ENCODE measurements at regions not wholly inside any gene's neighbourhood (a gene's known extent, or its start where the extent isn't known, plus 50 kb on each side); places are given as distances from the start of the nearest gene placed in this dataset.
"Not testable (repeated sequence)": the region's sequence is repeated elsewhere in the genome, so short reads cannot be mapped to it uniquely, and the experiment has no call there.

DNA sequence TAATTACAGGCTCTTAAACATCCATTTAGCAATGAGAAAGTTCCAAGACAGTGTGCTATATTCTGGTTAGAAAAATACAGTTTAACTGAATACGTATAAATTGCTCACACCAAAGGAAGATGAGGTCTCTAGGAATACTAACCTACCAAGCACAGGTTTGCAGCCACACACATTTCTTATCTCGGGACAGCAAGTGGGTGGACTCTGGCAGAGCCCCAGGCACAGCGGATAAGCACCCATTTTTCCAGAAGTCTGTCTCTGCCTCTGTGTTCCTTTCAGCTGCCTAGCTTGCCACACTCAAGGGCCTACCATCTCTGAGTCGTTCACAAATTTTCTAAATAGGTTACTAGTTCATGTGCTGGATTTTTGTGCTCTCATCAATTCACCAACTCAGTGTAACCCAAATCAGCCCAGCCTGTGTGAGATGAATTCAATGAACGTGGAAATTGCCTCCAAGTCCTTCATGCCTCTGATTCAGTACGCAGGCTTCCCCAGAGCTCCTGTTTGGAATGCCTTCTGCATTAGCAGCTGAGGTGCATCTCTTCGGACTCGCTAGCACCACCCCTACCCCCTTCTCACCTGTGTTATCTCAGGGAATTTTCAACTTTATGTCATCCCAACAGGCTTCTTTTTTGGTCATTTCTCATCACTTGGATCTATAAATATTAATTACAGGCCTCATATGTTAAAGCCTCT lies 581.0 kb upstream of the CDH11 start:
- no peak for DNase-seq

DNA sequence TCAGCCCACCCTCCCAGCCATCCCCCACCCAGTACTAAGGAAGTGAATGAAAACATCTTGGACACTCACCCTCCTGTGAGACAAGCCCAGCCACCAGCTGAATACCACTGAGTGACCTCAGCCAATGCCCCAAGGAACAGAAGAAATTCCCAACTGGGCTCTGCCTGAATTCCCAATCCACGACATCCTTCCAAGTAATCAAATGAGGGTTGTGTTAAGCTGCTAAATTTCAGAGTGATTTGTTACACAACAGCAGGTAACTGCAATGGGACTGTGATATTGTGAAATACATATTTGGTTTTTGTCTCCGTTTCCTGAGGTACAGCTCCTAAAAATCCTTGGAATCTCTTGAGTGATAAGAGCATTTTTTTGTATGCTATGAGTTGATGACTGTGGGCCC lies 578.7 kb upstream of the CDH11 start:
- no peak for DNase-seq

DNA sequence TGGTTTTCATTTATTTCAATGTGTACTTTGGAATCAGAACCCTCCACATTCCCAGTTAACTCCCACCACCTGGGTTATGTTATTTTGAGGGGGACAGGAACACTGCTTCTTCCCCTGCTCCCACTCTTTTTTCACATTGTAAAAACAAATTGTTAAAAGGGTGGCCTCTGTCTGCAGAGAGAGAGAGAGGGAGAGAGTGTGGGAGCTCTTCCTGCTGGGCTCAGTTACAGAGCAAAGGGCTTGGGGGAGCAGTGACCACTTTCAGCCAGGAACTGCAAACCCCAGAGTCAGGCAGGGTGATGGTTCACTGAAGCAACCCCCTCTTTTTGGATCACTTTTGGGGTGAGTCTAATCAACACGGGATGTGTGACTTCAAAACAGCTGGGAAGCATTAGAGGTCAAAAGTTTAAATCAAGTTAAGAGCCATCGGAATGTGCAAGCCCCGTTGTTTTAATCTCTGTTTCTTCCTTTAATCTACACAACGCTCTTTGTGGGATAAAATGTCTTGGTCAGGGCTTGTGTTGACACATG lies 577.0 kb upstream of the CDH11 start:
- no peak for DNase-seq

DNA sequence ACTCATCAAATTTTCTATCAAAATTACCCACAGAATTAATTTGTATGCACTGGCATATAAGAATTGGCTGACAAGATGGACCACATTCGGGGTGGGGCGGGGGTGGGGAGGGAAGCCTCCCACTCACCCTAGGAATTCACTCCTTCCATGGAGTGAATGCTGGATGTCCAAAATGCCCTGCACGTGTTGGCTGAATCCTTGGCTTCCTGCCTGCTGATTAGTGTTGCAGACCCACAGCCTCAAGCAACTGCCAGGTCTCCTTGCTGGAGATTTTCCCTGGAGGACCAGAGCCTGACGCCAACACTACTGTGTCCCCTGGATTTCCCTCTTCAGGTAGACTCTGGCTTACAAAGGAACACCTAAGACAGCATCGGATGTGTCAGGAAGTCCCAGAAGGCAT lies 575.7 kb upstream of the CDH11 start:
- no peak for DNase-seq

DNA sequence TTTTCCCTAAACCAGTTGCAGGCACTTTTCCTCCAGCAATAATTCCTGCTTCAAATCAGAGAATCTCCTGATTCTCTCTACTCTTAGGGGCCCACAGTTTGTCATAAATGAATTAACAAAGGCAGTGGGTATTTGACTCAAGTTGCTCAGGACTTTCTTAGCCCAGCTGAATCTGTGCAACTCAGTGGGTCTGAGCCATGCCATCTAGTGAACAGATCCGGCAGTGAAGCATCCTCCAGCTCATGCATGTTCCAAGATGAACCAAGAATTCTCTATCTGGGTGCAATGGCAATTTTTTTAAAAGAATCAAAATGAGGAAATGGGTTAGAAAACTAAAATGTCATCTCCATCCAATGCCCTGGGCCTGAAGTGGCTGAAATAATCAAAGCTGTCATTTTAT lies 575.2 kb upstream of the CDH11 start:
- no peak for DNase-seq

DNA sequence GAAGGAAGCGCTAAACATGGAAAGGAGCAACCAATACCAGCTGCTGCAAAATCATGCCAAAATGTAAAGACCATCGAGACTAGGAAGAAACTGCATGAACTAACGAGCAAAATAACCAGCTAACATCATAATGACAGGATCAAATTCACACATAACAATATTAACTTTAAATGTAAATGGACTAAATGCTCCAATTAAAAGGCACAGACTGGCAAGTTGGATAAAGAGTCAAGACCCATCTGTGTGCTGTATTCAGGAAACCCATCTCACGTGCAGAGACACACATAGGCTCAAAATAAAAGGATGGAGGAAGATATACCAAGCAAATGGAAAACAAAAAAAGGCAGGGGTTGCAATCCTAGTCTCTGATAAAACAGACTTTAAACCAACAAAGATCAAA lies 570.0 kb upstream of the CDH11 start:
- DNase-seq, result not testable (repeated sequence)

DNA sequence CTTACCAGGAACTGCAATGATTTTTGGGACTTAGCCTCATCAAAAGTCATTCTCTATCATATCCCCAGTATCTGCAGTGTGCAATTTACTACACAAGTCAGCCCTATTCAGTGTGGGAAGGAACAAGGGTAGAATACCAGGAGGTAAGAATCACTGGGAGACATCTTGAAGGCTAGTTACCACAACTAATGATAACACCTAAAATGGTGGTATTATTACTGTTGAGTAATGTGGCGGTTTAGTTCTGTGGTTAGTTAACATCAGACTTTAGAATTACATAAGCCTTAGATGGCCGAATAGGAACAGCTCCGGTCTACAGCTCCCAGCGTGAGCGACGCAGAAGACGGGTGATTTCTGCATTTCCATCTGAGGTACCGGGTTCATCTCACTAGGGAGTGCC lies 567.9 kb upstream of the CDH11 start:
- DNase-seq, result no peak

DNA sequence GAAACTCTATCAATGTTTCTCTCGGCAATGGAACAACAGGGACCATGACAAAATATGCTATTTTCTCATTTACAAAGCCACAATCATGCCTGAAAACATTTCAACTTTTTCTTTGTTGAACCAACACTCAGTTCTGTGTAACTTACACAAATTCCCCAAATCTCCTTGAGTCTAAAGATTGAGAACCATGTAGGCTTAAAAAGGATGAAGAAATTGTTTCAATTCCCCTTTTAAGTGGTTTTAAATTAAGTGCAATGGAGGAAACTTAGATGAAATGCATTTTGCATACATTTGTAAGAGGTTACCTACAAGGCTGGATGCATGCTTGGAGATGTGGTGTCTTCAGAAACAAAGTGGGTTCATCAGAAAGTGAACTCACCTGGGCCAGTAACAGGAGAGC lies 566.4 kb upstream of the CDH11 start:
- no peak for DNase-seq

DNA sequence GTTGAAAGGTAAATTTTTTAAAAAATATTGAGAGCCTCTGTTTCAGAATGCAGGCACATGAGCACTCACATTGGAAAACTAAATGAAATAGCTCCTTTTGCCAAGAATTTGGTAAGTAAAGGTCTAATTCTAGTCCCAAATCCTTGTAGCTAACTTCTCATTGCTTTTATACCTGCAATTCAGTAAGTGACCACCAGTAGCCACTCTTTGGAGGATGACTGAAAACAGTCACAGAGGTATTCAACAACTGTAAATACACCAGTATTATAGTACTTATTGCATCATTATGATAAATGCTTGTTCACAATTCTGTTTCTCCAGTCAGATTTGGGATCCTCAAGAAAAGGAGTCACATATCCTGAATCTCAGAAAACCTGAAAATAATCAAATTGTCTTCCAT lies 562.4 kb upstream of the CDH11 start:
- no peak for DNase-seq

DNA sequence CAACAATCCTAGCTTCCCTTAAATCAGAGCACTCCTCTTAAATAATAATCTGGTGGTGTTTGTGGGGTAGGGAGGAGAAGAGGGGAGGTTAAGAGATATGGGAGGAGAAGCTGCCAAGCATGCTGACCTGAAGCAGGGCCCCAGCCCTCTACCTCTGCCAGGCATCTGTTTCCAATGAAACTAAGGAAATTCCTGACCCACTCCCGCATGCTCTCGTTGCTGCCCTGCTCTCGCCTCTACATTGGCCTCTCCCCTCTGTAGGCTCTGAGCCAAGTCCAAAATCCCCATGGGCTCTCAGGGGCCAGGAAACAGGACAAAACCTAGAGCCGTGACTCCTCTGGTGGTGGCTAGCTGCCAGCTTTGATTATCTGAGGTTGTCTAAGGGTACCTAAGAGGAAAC lies 559.5 kb upstream of the CDH11 start:
- DNase-seq, result no peak

DNA sequence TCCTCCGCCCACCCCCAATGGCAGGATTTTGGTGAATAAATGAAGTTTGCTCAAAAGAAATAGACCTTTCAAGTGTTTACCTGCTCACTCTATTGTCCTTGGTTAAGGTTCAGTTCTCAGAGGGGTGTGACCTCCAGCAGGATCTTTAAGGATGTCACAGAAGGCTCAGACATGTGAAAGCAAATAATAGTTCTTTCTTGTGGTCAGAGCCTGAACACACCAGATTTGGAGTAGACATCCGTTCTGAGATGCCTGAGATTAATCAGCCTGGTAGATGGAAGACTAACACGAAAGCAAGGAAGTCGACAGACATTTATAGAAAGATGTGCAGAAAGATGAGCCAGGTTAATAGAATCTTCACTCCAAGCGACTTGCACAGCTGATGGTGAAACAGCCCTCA lies 557.9 kb upstream of the CDH11 start:
- no peak for DNase-seq

DNA sequence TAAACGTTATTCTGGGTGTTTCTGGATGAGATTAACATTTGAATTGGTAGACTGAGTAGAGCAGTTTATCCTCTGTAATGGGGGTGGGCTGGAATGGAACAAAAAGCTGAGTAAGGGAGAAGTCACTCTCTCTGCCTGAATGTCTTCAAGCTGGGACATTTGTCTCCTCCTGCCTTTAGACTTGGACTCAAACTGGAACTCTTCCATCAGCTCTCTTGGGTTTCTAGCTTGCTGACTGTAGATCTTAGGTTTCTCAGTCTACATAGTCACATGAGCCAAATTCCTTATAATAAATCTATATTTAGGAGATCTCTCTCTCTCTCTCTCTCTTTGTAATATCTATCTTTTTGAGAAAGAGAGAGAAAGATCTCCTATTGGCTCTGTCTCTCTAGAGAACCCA lies 553.3 kb upstream of the CDH11 start:
- no peak for DNase-seq

DNA sequence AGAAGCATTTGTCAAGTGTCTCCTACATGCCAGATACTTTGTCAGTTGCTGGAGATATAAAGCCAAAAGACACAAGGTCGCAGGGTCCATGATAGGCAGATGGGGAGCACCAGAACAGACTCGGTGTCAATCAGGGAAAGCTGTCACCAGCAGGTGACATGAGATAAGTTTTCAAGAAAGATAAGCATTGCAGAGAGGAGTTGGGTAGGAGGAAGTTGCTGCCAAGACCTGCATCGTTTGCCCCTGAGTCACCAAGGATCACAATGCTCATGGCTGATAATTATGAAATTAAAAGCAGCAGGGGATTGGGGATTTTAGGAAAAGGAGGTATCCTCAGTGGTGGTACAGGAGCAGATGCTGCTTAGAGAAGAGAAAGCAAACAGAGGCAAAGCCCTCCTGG lies 551.1 kb upstream of the CDH11 start:
- DNase-seq, result no peak

DNA sequence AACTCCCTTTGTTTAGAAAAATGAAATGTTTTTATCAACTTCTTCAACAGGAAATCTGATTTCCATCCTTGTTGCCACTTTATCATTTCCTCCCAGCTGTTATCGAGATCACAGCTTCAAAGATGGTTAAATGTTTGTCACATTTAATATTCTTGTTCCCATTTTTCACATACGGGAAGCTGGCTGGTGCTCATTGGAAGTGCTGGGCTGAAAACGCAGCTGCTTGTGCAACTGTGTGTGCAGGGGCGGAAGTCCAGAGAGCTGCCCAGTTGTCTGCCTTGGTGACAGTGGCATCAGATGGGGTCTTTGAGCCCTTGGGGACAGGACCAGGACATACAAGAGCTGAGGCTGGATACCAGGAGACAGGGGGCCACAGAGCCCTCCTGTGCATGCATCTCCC lies 549.2 kb upstream of the CDH11 start:
- no peak for DNase-seq

DNA sequence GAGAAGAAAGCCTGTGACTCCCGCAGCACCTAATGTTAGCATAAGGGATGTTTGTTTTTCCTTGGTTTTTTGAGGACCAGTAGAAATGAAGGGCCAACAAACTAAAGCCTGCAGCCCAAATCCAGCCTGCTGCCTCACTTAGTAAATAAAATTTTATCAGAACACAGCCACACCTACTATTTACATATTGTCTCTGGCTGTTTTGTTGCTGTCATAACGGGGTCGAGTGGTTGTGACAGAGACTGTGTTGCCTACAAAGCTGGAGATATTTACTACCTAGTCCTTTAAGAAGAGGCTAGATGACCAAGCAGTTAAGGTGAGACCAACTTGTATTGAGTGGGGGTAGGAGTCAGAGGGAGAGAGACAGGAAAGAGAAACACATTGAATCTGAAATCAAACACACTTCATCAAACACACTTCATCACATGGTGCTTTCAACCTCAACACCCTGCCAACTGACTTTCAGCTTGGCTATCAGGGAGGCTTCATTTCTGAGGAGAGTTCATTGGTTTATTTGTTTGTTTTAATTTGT lies 546.3 kb upstream of the CDH11 start:
- no peak for DNase-seq

DNA sequence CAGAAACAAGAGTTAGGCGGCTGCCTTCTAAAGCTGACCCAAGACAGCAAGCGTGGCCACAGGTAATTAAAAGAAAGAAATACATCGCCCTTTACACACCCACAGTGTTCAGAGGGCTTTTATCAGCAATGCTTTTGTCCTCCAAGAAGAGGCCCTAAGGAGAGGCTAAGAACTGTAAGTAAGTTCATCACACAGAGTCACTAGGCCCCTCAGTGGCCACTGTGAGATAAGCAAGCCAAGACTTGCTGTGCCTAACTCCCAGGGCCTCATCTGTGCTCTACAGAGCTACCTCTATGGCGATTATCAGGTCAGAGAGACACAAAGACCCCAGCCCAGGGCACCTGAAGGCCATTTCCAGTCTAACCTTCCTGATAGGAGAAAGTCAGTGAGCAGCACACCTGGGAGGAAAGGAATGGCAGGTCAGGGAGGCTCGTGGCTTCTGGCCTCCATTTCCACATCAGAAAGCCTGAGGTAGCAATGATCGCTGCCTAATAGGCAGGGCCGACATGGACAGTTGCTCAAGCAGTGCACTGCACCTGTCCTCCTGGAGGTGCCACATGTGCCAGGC lies 545.2 kb upstream of the CDH11 start:
- no peak for DNase-seq

DNA sequence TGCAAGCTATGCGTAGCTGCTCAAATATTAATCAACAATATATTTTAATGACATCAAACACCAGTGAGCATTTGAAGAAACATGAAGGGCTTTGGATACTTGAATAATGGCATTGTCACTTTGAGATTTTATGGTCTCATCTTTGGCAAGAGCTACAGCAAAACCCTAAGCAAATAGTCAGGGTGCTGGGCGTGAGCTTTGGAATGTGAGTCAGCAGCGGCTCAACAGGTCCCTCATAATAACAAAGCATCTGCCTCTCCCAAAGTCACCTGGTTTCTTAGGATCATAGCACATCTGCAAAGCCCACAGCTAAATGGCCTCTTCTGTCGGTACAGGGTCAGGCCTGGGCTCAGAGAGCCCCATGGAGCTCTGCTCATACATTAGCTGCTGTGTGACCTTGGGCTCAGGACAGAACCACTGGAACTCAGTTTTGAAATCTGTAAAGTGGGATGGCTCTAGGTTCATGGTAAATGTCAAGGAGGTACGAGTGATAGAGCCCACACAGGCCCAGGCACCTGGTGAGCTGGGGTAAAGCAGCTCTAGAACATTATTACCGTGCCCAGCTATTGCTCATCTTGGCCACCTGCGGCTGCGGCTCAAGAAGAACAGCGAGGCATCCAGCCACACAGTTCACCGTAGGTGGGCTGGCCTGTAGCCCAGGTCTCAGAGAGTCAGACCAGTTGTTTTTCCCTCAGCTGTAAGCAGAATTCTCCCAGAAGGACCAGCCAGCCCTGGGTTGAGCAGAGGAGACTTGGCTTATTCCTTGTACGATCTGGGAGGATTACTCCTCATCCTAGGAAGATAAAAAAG lies 544.5 kb upstream of the CDH11 start:
- no peak for DNase-seq

DNA sequence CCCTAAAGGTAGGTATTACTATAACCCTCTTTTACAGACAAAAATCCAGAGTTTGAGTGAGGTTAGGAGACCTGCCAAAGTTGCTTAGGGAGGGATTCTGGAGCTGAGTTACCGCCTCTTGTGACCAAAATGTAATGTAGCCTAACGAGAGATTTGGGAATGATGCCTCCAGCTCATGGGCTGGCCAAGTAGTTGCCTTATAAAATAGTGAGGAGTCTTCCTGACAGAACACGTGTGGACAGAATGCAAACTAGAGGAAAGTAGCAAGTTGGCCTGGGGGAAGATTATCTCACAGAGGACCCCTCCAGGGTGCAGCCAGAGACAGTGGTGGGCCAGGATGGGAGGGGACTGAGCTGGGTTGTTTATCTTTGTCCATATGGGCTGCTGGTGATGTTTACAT lies 543.7 kb upstream of the CDH11 start:
- no peak for DNase-seq

DNA sequence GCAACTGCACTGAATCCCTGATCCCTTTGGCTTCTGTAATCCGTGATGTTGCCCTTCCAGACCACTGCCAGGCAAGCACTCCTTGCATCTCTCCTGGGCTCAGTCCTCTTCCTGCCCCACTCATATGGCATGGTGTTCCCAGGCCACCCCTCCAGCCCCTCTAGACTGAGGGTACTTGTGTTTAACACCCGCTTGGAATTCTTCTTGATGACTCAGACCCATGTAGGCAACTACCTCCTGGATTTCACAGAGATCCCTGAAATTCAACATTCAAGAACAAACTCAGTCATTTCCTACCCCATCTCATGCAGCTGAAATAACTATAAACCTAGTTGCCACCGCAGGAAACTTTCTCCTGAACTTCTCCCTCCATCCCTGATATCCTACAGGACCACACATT lies 541.9 kb upstream of the CDH11 start:
- no peak for DNase-seq

DNA sequence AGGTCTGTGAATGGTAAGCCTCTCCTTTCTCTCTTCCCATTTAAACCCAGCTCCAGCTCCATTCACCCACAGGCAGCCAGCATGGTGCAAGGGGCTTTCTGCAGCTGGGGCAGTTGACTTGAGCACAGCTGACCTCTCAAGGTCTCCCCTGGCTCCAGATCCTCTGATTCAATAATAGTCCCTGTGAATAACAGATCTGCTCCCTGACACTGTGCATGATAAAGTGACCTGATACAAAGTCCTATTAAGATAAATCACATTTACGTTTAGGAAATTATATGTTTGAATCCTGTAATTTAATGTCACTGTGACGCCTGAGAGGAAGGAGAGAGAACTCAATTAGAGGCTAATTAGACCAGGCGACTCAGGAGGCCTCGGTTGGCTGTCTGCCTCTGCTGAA lies 540.4 kb upstream of the CDH11 start:
- no peak for DNase-seq

DNA sequence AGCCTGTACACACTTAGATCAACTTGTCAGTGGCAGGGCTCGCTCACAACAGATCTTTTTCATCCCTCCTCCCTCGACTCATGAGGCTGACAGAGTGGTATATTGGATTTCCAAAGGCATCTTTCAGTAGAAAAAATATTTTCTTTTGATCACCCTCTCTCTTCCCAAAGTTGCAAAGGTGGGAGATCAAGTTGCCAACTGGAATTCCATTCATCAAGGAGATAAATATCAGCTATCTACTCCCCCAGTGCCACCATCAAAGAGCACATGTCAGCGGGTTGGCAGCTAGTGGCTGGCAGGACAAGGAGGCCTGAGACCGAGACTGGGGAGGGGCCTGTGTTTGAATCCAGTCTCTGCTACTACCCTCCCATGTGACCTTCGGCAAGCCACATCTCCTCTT lies 539.7 kb upstream of the CDH11 start:
- no peak for DNase-seq

DNA sequence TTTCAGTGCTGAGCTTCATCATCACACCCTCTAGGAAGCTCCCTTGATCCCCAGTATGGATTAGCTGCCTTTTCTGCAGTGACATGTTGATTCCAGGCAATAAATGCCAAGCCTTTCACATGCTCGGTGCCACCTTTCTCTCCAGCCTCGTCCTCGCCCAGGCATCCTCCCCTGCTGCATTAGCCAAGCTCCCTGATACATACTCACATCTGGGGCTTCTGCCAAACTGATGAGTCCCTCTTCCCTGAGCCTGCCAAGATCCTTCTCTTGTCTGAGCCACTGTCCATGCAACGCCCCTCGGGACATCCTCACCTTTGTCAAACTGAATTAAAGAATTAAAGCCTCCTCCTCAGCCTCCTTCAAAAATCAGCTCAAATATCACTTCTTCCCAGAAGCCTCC lies 538.5 kb upstream of the CDH11 start:
- no peak for DNase-seq

DNA sequence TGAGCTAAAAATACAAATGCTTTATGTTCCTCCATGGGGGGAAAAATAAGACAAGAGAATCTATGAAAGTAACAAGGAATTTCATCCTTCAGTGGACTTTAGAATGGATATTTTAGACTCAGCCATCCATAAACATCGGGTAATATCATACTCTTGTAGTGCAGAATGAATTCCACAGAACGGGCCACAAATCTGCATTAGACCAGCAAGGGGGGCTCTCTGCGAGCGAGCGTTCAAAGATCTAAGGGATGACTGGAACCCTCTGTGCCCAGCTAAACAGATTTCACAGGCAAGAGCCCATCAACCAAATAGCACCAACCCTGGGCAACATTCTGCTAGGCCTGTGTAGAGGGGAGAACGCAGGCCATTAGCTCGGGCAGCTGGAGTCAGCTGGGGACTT lies 537.9 kb upstream of the CDH11 start:
- DNase-seq, result no peak

DNA sequence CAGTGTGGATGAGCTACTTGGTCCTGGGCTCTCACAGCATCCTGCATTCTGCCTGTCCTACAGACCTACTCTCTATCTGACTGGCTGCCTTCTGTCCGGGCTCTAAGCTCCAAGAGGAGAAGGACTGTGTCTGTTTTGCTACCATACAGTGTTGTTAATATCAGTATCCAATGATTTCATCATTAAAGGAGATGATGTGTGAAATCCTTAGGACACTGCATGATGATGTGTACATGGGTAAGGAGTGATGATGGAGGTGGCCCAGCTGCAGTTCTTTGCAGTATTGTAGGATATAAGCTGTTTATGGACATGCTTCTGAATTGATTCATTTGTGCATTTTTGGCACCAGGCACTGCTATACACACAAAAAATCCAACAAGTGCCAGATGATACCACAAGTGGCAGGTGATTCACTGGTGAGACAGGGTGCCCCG lies 536.9 kb upstream of the CDH11 start:
- no peak for DNase-seq

All from amniotic stem cell (primary cell).